Kidney (tissue), 13 donors: ENCODE measurements at regions not wholly inside any gene's neighbourhood (a gene's known extent, or its start where the extent isn't known, plus 50 kb on each side); places are given as distances from the start of the nearest gene placed in this dataset.

Source experiments
- DNase-seq, 5 donors: peaks; one replicate each; pipeline ENCODE4 v3.0.0-alpha.2; 2013 to 2020
- FAIRE-seq: peaks from 2 replicates; lab custom pipeline; 2012; peaks lifted over from hg19 to GRCh38; lab: Jason Lieb, UNC
- H3K27ac ChIP-seq, 2 donors: one replicate each; pipeline ENCODE4 v1.7.0; 2013; ENCODE audit warnings: low read depth in 2 of 2, low read length in 2 of 2, inconsistent platforms in 1 of 2
- H3K27me3 ChIP-seq: one replicate; pipeline ENCODE4 v1.7.1; 2013; ENCODE audit warnings: low read length, inconsistent platforms; ENCODE audit not compliant: control insufficient read depth, insufficient read depth
- H3K36me3 ChIP-seq, 3 donors: one replicate each; pipeline versions ENCODE4 v1.7.0 to v1.7.1; 2013; ENCODE audit warnings: low read length in 3 of 3, control low read depth in 1 of 3, inconsistent platforms in 1 of 3; ENCODE audit not compliant: insufficient read depth in 3 of 3, control insufficient read depth in 2 of 3
- H3K4me1 ChIP-seq, 3 donors: one replicate each; pipeline versions ENCODE4 v1.7.0 to v1.7.1; 2013; ENCODE audit warnings: low read length in 3 of 3, inconsistent platforms in 1 of 3, low read depth in 1 of 3; ENCODE audit not compliant: control insufficient read depth in 2 of 3, insufficient read depth in 2 of 3
- H3K4me3 ChIP-seq, 3 donors: one replicate each; pipeline versions ENCODE4 v1.7.0 to v1.8.1; 2013; ENCODE audit warnings: low read length in 3 of 3, control low read depth in 1 of 3, inconsistent platforms in 1 of 3
- H3K9ac ChIP-seq, 3 donors: one replicate each; pipeline versions ENCODE4 v1.7.0 to v1.7.1; 2013; ENCODE audit warnings: low read length in 3 of 3, control low read depth in 1 of 3, inconsistent platforms in 1 of 3
- H3K9me3 ChIP-seq, 3 donors: one replicate each; pipeline versions ENCODE4 v1.7.0 to v1.7.1; 2013; ENCODE audit warnings: low read length in 3 of 3, control low read depth in 1 of 3, inconsistent platforms in 1 of 3; ENCODE audit not compliant: control insufficient read depth in 2 of 3, insufficient read depth in 1 of 3
- CTCF ChIP-seq: IDR thresholded peaks from 3 replicates; pipeline ENCODE4 v1.5.1; 2012; ENCODE audit warnings: mild to moderate bottlenecking, moderate library complexity, borderline replicate concordance; ENCODE audit not compliant: insufficient read depth; ENCODE audit errors: extremely low read depth
- intact Hi-C: fragments of 100-400 bp; cut with DNase I; formaldehyde crosslinking; loops from one replicate; pipeline ENCODE4 v1.11.1; 2022
- donor health status: control.
- donor health status: control.
- donor health status: control.
- donor health status: control.
- donor health status: control.
- donor health status: DM: yes; HTN: yes; CAD: no.
- donor health status: Normal renal cell carcinoma (clear cell type).

DNA sequence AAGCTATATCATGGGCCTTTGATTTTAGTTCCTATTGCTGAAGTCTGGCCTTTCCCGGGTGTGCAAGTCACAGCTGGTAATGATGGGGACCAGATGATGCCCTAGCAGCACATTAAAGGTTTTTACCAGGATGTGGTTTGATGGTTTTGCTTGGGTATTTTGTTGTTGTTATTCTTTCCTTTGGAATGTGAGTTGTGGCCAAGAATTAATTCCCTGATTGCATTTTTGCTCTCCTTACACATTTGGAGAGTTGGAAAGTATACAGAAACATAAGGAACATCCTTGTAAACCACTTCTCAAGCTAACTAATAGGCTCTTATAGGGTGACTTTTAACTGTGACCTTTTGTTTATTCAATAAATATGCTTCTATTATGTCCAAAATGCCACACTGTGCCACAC, 154.1 kb upstream of the MMADHC start:
- Histone ChIP-seq H3K9ac (no peak overlapping the region), H3K27me3 (no peaks in the 10 kb centered on the region), H3K27ac (no peak overlapping the region), H3K4me3 (no peak overlapping the region), H3K9me3 (no peaks in the 10 kb centered on the region), H3K4me1 (peaks cover 0 to 17% (median 0%) of the 10 kb centered on the region in 3 donors), H3K36me3 (no peaks in the 10 kb centered on the region)
- TF ChIP-seq CTCF, result no peak
- DNase-seq (peak in 1 of 5 donors; percentile 37), FAIRE-seq (no peak)
- intact Hi-C loops, result no loop called here

DNA sequence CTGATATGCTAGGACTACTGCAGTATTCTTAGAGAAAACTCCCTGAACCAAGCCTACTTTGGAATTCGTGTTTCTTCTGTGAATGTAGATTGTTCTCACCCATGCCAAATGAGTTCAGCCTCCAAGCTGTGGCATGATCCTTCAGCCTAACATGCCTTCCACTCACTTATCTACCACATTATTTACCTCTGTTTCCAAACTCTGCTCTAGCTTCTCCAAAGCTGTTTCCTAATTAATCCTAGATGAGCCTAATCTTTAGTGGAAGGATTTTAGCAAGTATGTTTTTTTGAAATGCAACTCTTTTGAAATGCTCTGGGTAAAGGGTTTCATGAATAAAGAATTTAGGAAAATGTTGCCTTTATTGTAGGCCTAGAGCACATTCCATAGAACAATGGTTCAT, 152.9 kb upstream of the MMADHC start:
- no peak overlapping the region for H3K27ac ChIP-seq
- intact Hi-C loops, result no loop called here
- no peaks in the 10 kb centered on the region for H3K9me3 ChIP-seq
- FAIRE-seq, result no peak
- H3K4me3 ChIP-seq, result no peak overlapping the region
- no peak for TF ChIP-seq CTCF
- H3K27me3 ChIP-seq, result no peaks in the 10 kb centered on the region
- DNase-seq, result no peak
- H3K4me1 ChIP-seq, result peaks cover 0 to 9% (median 0%) of the 10 kb centered on the region in 3 donors
- H3K9ac ChIP-seq, result no peak overlapping the region
- no peaks in the 10 kb centered on the region for H3K36me3 ChIP-seq

GRCh38 chr2:149739883-149740265, 152.3 kb upstream of the MMADHC start:
- Histone ChIP-seq H3K9ac (no peak overlapping the region), H3K27me3 (no peaks in the 10 kb centered on the region), H3K4me1 (peaks cover 0 to 3% (median 0%) of the 10 kb centered on the region in 3 donors), H3K9me3 (no peaks in the 10 kb centered on the region), H3K4me3 (no peak overlapping the region), H3K27ac (no peak overlapping the region), H3K36me3 (no peaks in the 10 kb centered on the region)
- intact Hi-C loops, result no loop called here
- no peak for TF ChIP-seq CTCF
- FAIRE-seq (no peak), DNase-seq (no peak)
